22Rv1 (cell line): ENCODE measurements at regions not wholly inside any gene's neighbourhood (a gene's known extent, or its start where the extent isn't known, plus 50 kb on each side); places are given as distances from the start of the nearest gene placed in this dataset.

Source experiments
- H3K27ac ChIP-seq: fragments of 450-650 bp; 2 replicates; pipeline ENCODE4 v1.5.1; 2017
- ZFX ChIP-seq: fragments of 450-650 bp; IDR thresholded peaks from 2 replicates; pipeline ENCODE4 v1.6.1; 2017; ENCODE audit warnings: antibody characterized with exemption, borderline replicate concordance
- TF ChIP-seq, protein P1 (sequence below): fragments of 450-650 bp; IDR thresholded peaks from 2 replicates; pipeline ENCODE4 v1.5.1; 2017; ENCODE audit warnings: mild to moderate bottlenecking

DNA sequence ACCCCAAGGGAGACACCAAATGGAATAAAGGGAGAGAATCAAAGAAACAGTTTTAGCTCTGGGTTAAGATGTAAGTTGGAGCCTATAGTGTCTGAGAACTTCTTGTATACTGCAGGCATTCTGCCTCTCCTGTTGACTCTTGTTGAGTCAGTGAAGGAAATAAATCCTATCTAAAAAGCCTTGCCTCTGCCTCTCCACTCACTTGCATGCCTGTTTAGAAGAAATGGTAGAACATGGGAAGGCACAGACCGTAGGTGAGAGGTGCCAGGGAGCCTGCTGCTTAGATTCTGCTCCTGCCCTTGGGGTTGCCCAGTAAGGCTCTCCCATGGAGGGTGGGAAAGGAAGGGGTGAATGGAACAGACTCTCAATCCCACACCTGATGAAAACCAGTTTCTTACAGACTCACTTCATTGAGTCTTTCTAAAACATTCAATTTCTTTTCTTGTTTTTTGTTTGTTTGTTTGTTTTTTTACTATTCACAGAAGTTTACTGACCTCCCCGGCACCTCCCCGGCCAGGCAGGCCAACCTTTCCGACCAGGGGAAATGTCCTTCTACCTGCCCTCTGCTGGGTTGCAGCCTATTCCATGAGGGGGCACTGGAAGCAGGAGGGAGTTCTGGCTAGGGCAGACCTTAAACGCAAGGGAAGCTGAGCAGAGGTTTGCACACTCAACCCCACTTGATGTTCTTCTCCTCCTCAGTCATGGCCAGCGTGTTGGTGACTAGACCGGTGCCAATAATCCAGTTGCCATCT, 211.7 kb upstream of the WSB1 start:
- no peak overlapping the region for H3K27ac ChIP-seq
- TF ChIP-seq ZFX, result no peak
- TF ChIP-seq, protein P1, sequence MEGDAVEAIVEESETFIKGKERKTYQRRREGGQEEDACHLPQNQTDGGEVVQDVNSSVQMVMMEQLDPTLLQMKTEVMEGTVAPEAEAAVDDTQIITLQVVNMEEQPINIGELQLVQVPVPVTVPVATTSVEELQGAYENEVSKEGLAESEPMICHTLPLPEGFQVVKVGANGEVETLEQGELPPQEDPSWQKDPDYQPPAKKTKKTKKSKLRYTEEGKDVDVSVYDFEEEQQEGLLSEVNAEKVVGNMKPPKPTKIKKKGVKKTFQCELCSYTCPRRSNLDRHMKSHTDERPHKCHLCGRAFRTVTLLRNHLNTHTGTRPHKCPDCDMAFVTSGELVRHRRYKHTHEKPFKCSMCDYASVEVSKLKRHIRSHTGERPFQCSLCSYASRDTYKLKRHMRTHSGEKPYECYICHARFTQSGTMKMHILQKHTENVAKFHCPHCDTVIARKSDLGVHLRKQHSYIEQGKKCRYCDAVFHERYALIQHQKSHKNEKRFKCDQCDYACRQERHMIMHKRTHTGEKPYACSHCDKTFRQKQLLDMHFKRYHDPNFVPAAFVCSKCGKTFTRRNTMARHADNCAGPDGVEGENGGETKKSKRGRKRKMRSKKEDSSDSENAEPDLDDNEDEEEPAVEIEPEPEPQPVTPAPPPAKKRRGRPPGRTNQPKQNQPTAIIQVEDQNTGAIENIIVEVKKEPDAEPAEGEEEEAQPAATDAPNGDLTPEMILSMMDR, result no peak

DNA sequence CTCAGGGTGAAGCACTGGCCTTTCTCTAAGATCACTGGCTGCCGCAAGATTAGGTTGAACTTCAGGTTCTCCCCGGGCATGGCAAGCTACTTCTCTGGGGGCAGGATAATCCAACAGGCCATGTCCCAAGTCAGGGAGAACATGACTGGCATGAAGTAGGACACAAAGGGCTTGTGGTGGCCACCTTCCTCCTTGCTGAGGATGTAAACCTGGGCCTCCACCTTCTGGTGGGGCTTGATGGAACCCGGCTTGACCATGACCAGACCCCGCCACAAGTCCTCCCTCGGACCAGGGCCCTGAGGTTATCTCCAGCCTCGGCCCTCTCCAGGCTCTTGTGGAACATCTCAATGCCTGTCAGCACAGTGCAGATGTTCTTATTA, 211.1 kb upstream of the WSB1 start:
- no peak overlapping the region for H3K27ac ChIP-seq
- TF ChIP-seq ZFX, result no peak
- TF ChIP-seq, protein P1, result no peak

DNA sequence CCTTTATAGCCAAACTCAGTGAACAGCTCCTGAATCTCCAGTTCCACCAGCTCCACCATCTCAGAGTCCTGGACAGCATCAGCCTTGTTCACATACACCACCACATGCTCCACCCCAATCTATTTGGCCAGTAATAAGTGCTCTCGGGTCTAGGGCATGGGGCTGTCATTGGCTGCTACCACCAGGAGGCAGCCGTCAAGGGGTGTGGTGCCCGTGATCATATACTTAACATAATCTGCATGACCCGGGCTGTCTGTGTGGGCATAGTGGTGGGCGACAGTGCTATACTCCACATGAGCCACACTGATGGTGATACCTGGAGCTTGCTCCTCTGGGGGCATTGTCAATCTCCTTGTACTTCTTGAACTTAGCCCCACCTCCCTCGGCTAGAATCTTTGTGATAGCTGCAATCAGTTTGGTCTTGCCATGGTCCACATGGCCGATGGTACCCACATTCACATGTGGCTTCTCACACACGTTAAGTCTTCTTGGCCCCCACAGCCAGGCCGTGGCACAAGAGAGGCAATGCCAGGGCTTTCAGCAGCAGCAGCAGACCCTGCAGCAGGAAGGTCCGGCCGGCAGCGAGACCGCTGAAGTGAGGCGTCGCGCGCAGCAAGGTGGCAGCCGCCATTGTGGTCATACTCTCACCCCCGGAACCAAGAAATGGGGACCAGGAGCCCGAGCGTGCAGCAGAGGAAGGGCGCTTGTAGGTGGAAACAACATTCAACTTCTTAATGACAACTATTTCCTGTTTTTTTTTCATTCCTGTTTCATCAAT, 210.3 kb upstream of the WSB1 start:
- TF ChIP-seq, protein P1, result no peak
- no peak for TF ChIP-seq ZFX

DNA sequence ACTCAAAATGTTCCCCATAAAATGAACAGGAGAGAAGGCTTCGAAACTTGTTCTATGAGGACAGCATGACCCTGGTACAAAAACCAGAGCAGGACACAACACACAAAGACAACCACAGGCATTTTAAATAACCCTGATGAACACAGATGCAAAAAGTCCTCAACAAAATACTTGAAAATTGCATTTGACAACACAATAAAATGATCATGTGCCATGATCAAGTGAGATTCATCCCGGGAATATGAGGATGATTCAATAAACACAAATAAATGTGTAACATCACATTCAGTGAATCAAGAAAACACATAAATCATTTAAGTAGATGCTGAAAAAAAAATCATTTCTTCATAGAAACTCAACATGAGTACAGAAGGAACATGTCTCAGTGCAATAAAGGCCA, 208.4 kb upstream of the WSB1 start:
- no peak overlapping the region for H3K27ac ChIP-seq
- TF ChIP-seq, protein P1, result no peak

More for the DNA sequence above, 210.3 kb upstream of the WSB1 start:
- H3K27ac ChIP-seq, result no peak overlapping the region

DNA sequence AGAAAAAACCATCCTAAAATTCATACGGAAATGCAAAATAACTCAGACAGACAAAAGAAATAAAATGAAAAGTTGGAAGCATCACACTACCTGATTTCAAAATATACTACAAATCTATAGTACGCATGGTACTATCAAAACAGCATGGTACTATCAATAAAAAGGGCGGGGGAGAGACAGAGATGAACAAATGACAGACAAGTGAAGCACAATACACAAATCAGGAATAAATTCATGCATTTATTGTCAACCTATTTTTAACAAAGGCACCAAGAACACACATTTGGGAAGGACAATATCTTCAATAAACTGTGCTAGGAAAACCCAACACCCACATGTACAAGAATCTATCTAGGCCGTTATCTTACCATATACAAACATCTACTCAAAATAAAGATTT, 207.4 kb upstream of the WSB1 start:
- no peak overlapping the region for H3K27ac ChIP-seq
- no peak for TF ChIP-seq ZFX
- TF ChIP-seq, protein P1, result no peak

DNA sequence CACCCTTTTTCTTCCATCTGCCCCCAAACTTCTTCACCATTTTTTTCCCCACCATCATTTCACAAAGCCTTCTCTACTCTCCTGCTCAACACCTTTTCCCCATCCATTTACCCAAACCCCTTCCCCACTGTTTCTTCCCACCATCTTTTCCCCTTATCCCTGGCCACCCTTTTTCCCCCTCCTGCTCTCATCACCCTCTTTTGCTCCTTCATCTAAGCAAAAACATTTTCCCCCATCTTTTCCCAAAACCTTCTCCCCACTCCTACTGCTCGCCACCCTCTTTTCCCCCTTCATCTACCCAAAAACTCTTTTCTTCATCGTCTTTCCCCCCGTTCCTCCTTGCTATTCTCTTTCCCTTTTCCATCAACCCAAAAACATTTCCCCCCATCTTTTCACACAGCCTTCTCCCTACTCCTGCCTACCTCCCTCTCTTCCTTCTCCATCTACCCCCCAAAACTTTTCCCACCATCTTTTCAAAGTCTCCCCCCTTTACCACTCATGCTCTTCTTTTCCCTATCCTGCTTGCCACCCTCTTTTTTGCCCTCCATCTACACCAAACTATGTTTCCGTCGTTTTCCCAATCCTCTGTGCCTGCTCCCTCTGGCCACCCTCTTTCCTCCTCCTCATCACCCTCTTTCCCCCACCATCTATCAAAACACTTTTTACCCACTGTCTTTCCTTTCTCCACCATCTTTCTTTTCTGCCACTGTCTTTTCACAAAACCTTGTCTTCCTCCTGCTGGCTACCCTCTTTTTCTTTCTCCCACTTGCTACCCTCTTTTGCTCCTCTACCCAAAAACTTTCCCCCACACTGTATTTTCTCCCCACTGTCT, 205.8 kb upstream of the WSB1 start:
- TF ChIP-seq, protein P1, result no peak
- no peak for TF ChIP-seq ZFX
- H3K27ac ChIP-seq, result peak overlapping the region; percentile 66
